ENCODE measurements at regions not wholly inside any gene's neighbourhood (a gene's known extent, or its start where the extent isn't known, plus 50 kb on each side); places are given as distances from the start of the nearest gene placed in this dataset.
"Not testable (repeated sequence)": the region's sequence is repeated elsewhere in the genome, so short reads cannot be mapped to it uniquely, and the experiment has no call there.

GRCh38 chr9:13461414-13461991 is 182.0 kb upstream of the MPDZ start:
- no peak for DNase-seq

- DNase-seq = no peak
Measured at GRCh38 chr9:13459071-13459470, 179.6 kb upstream of the MPDZ start.

- DNase-seq = no peak
Measured at GRCh38 chr9:13457795-13458194, 178.3 kb upstream of the MPDZ start.

- no peak for DNase-seq
Measured at GRCh38 chr9:13450723-13451122, 171.2 kb upstream of the MPDZ start.

GRCh38 chr9:13448482-13448881 is 169.0 kb upstream of the MPDZ start:
- DNase-seq = no peak

- no peak for DNase-seq
Measured at GRCh38 chr9:13447843-13448422, 168.4 kb upstream of the MPDZ start.

GRCh38 chr9:13446938-13447842 is 167.7 kb upstream of the MPDZ start:
- no peak for DNase-seq

GRCh38 chr9:13446286-13446937 is 166.9 kb upstream of the MPDZ start:
- DNase-seq = no peak

GRCh38 chr9:13445103-13445500 is 165.6 kb upstream of the MPDZ start:
- DNase-seq = no peak

GRCh38 chr9:13444245-13445102 is 165.0 kb upstream of the MPDZ start:
- no peak for DNase-seq

GRCh38 chr9:13443346-13444244 is 164.1 kb upstream of the MPDZ start:
- DNase-seq = no peak

- no peak for DNase-seq
Measured at GRCh38 chr9:13439685-13440476, 160.4 kb upstream of the MPDZ start.

GRCh38 chr9:13437866-13438265 is 158.4 kb upstream of the MPDZ start:
- DNase-seq = no peak

- no peak for DNase-seq
Measured at GRCh38 chr9:13436591-13436990, 157.1 kb upstream of the MPDZ start.

- not testable (repeated sequence) for DNase-seq
Measured at GRCh38 chr9:13433453-13433852, 154.0 kb upstream of the MPDZ start.

GRCh38 chr9:13432904-13433303 is 153.4 kb upstream of the MPDZ start:
- DNase-seq = no peak

GRCh38 chr9:13431692-13432091 is 152.2 kb upstream of the MPDZ start:
- no peak for DNase-seq

- no peak for DNase-seq
Measured at GRCh38 chr9:13431222-13431536, 151.7 kb upstream of the MPDZ start.

GRCh38 chr9:13430368-13431221 is 151.1 kb upstream of the MPDZ start:
- no peak for DNase-seq

Measured in SHP77 treated with DMSO at 0.1 percent for 48 hours (cell line).